ENCODE measurements at regions not wholly inside any gene's neighbourhood (a gene's known extent, or its start where the extent isn't known, plus 50 kb on each side); places are given as distances from the start of the nearest gene placed in this dataset.

DNA sequence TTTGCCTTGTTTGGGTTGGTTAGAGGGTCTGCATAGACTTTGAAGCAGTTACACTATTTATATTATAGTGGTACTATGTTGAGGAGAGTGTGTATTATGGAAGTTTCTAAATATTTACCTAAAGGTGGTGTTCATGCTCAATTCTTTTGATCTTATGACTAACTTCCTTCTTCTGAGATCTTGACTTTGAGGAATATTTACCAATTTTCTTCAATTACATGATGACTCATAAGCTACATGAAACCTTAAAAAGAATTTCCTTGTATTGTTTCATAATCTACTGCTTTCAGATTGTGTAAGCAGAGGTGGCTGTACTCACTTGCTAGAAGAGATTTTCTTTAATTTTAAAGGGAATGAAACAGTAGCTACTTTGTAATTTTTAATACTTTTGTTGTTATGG, 276.1 kb downstream of the TAF11L14 start:
- Histone ChIP-seq H3K4me1 (ENCODE audit: control insufficient read depth, insufficient read depth, low read length) (no peaks in the 10 kb centered on the region), H3K27me3 (ENCODE audit: control insufficient read depth, insufficient read depth, low read length) (no peaks in the 10 kb centered on the region), H3K36me3 (ENCODE audit: control insufficient read depth, insufficient read depth, low read length) (no peaks in the 10 kb centered on the region), H3K9me3 (ENCODE audit: control insufficient read depth, insufficient read depth, low read depth, low read length) (no peaks in the 10 kb centered on the region), H3K4me3 (ENCODE audit: low read depth in 2 of 2, low read length in 2 of 2) (no peak overlapping the region), H3K27ac (ENCODE audit: low read length) (no peak overlapping the region)
- ChIA-PET CTCF (no interaction called here), POLR2A (no interaction called here)
- ATAC-seq (no peak), DNase-seq (ENCODE audit: low read depth, low spot score) (no peak)
- intact Hi-C loops (cut with micrococcal nuclease; ENCODE audit: unreplicated experiment) (no loop called here), in situ Hi-C loops (cut with HindIII; ENCODE audit: low pct_unique_long_range_greater_than_20kb, low sequenced_read_pairs) (no loop called here)
- no TSS peak for BruUV-seq (replicated peaks)
- no peak for TF ChIP-seq TCF7L2 (IDR thresholded peaks at IDR 0.05; ENCODE audit: low read depth, low read length)
- TF ChIP-seq, protein P1, sequence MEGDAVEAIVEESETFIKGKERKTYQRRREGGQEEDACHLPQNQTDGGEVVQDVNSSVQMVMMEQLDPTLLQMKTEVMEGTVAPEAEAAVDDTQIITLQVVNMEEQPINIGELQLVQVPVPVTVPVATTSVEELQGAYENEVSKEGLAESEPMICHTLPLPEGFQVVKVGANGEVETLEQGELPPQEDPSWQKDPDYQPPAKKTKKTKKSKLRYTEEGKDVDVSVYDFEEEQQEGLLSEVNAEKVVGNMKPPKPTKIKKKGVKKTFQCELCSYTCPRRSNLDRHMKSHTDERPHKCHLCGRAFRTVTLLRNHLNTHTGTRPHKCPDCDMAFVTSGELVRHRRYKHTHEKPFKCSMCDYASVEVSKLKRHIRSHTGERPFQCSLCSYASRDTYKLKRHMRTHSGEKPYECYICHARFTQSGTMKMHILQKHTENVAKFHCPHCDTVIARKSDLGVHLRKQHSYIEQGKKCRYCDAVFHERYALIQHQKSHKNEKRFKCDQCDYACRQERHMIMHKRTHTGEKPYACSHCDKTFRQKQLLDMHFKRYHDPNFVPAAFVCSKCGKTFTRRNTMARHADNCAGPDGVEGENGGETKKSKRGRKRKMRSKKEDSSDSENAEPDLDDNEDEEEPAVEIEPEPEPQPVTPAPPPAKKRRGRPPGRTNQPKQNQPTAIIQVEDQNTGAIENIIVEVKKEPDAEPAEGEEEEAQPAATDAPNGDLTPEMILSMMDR (IDR thresholded peaks at IDR 0.05), result no peak
- TF ChIP-seq, protein P2, sequence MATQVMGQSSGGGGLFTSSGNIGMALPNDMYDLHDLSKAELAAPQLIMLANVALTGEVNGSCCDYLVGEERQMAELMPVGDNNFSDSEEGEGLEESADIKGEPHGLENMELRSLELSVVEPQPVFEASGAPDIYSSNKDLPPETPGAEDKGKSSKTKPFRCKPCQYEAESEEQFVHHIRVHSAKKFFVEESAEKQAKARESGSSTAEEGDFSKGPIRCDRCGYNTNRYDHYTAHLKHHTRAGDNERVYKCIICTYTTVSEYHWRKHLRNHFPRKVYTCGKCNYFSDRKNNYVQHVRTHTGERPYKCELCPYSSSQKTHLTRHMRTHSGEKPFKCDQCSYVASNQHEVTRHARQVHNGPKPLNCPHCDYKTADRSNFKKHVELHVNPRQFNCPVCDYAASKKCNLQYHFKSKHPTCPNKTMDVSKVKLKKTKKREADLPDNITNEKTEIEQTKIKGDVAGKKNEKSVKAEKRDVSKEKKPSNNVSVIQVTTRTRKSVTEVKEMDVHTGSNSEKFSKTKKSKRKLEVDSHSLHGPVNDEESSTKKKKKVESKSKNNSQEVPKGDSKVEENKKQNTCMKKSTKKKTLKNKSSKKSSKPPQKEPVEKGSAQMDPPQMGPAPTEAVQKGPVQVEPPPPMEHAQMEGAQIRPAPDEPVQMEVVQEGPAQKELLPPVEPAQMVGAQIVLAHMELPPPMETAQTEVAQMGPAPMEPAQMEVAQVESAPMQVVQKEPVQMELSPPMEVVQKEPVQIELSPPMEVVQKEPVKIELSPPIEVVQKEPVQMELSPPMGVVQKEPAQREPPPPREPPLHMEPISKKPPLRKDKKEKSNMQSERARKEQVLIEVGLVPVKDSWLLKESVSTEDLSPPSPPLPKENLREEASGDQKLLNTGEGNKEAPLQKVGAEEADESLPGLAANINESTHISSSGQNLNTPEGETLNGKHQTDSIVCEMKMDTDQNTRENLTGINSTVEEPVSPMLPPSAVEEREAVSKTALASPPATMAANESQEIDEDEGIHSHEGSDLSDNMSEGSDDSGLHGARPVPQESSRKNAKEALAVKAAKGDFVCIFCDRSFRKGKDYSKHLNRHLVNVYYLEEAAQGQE (IDR thresholded peaks at IDR 0.05; ENCODE audit: insufficient read depth in 1 of 2, low read depth in 2 of 2, low read length in 1 of 2), result no peak
- no peak for TF ChIP-seq SIN3A (IDR thresholded peaks at IDR 0.05; ENCODE audit: borderline replicate concordance, insufficient read depth, low read depth, low read length)

DNA sequence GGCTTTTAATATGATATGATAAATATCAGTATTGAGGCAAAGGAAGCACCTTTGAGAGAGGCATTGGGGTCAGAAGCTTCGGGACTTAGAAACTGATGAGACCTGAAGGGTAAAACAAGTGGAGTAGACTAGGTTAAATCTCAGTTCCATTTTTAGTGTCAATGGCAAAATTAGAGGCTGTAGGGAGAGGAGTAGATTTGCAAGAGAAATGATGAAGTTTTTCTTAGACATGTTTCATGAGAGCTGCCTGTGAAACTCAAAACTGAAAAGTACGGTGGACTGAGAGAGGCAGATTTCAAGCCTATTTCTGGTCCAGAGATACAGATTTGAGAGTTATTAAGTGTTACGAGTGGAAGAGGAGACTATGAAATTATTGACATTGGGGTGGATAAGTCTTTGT, 278.5 kb downstream of the TAF11L14 start:
- DNase-seq (ENCODE audit: low read depth, low spot score), result no peak
- ChIA-PET CTCF (no interaction called here), POLR2A (no interaction called here)
- H3K27ac ChIP-seq (ENCODE audit: low read length), result no peak overlapping the region
- no peaks in the 10 kb centered on the region for H3K36me3 ChIP-seq (ENCODE audit: control insufficient read depth, insufficient read depth, low read length)
- no peaks in the 10 kb centered on the region for H3K4me1 ChIP-seq (ENCODE audit: control insufficient read depth, insufficient read depth, low read length)
- H3K27me3 ChIP-seq (ENCODE audit: control insufficient read depth, insufficient read depth, low read length), result no peaks in the 10 kb centered on the region
- ATAC-seq, result no peak
- in situ Hi-C loops (cut with HindIII; ENCODE audit: low pct_unique_long_range_greater_than_20kb, low sequenced_read_pairs), result no loop called here
- intact Hi-C loops (cut with micrococcal nuclease; ENCODE audit: unreplicated experiment), result no loop called here
- no peaks in the 10 kb centered on the region for H3K9me3 ChIP-seq (ENCODE audit: control insufficient read depth, insufficient read depth, low read depth, low read length)
- TF ChIP-seq SIN3A (IDR thresholded peaks at IDR 0.05; ENCODE audit: borderline replicate concordance, insufficient read depth, low read depth, low read length) (no peak), TCF7L2 (IDR thresholded peaks at IDR 0.05; ENCODE audit: low read depth, low read length) (no peak)
- H3K4me3 ChIP-seq (ENCODE audit: low read depth in 2 of 2, low read length in 2 of 2), result no peak overlapping the region
- BruUV-seq (replicated peaks), result no TSS peak

DNA sequence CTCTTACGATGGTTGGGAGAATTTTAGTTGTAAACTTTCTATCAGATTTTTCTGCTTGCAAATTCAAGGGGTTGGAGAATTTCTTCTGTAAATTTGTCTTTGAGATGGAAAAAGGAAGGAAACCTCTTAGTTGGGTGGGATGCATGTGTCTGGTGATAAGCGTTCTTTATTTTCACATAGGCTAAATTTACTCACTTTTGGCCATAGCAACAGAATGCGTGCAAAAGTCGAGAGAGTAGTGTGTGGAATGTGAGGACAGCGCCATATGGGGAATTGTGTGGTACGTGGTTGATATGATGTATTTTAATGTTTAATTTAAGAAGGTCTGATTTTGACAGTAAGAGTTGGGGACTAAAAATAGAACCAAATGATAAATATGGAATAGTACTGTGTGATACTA, 282.2 kb downstream of the TAF11L14 start:
- in situ Hi-C loops (cut with HindIII; ENCODE audit: low pct_unique_long_range_greater_than_20kb, low sequenced_read_pairs), result no loop called here

More for the DNA sequence above, 282.2 kb downstream of the TAF11L14 start:
- CTCF ChIA-PET, result no interaction called here
- TF ChIP-seq SIN3A (IDR thresholded peaks at IDR 0.05; ENCODE audit: borderline replicate concordance, insufficient read depth, low read depth, low read length) (no peak), POLR2AphosphoS5 (IDR thresholded peaks at IDR 0.05; ENCODE audit: low read depth, low read length) (no peak), TCF7L2 (IDR thresholded peaks at IDR 0.05; ENCODE audit: low read depth, low read length) (no peak)
- TF ChIP-seq, protein P2 (IDR thresholded peaks at IDR 0.05; ENCODE audit: insufficient read depth in 1 of 2, low read depth in 2 of 2, low read length in 1 of 2), result no peak
- TF ChIP-seq, protein P1 (IDR thresholded peaks at IDR 0.05), result no peak
- no peak overlapping the region for H3K27ac ChIP-seq (ENCODE audit: low read length)
- no peaks in the 10 kb centered on the region for H3K4me1 ChIP-seq (ENCODE audit: control insufficient read depth, insufficient read depth, low read length)
- intact Hi-C loops (cut with micrococcal nuclease; ENCODE audit: unreplicated experiment), result no loop called here
- no peak for DNase-seq (ENCODE audit: low read depth, low spot score)
- no TSS peak for BruUV-seq (replicated peaks)
- no peaks in the 10 kb centered on the region for H3K36me3 ChIP-seq (ENCODE audit: control insufficient read depth, insufficient read depth, low read length)
- no peaks in the 10 kb centered on the region for H3K27me3 ChIP-seq (ENCODE audit: control insufficient read depth, insufficient read depth, low read length)
- H3K4me3 ChIP-seq (ENCODE audit: low read depth in 2 of 2, low read length in 2 of 2), result no peak overlapping the region
- no peak for ATAC-seq
- no peaks in the 10 kb centered on the region for H3K9me3 ChIP-seq (ENCODE audit: control insufficient read depth, insufficient read depth, low read depth, low read length)
- POLR2A ChIA-PET, result no interaction called here
